Fibroblast of lung (primary cell): ENCODE measurements at regions not wholly inside any gene's neighbourhood (a gene's known extent, or its start where the extent isn't known, plus 50 kb on each side); places are given as distances from the start of the nearest gene placed in this dataset.

ENCODE experiments used
- DNase-seq, 2 donors: peaks; one replicate each; pipeline versions ENCODE4 v3.0.0 to v3.0.0-alpha.2; 2010; ENCODE audit warnings: low read depth in 2 of 2
- H2AFZ ChIP-seq: 2 replicates; pipeline ENCODE4 v1.5.1; 2012; ENCODE audit warnings: low read length, control low read depth, inconsistent platforms
- H3K27ac ChIP-seq: 2 replicates; pipeline ENCODE4 v1.5.1; 2011; ENCODE audit warnings: low read length, control low read depth; ENCODE audit not compliant: insufficient read depth
- H3K27me3 ChIP-seq: 2 replicates; pipeline ENCODE4 v1.5.1; 2011; ENCODE audit warnings: mild to moderate bottlenecking, low read length; ENCODE audit not compliant: control insufficient read depth, insufficient read depth
- H3K36me3 ChIP-seq: 2 replicates; pipeline ENCODE4 v1.5.1; 2011; ENCODE audit warnings: low read length; ENCODE audit not compliant: control insufficient read depth, insufficient read depth
- H3K4me1 ChIP-seq: 2 replicates; pipeline ENCODE4 v1.5.1; 2011; ENCODE audit warnings: low read length; ENCODE audit not compliant: control insufficient read depth, insufficient read depth; ENCODE audit errors: extremely low read depth
- H3K4me2 ChIP-seq: 2 replicates; pipeline ENCODE4 v1.5.1; 2011; ENCODE audit warnings: low read length, control low read depth; ENCODE audit not compliant: insufficient read depth; ENCODE audit errors: extremely low read depth
- H3K4me3 ChIP-seq, 4 experiments: fragments of 200-600 bp in 1 of 4; sonication (generic) in 1 of 4; replicated peaks in 1 of 4; 2 replicates each; pipeline ENCODE4 v1.5.1; 2011 to 2016; ENCODE audit warnings: low read length in 4 of 4, low read depth in 3 of 4, mild to moderate bottlenecking in 3 of 4, control low read depth in 2 of 4, inconsistent platforms in 1 of 4, mixed read lengths in 1 of 4; ENCODE audit not compliant: insufficient read depth in 1 of 4; ENCODE audit errors: control extremely low read depth in 1 of 4
- H3K79me2 ChIP-seq: 2 replicates; pipeline ENCODE4 v1.5.1; 2012; ENCODE audit warnings: mild to moderate bottlenecking, low read length, inconsistent platforms; ENCODE audit not compliant: control insufficient read depth, insufficient read depth
- H3K9ac ChIP-seq: 2 replicates; pipeline ENCODE4 v1.5.1; 2011; ENCODE audit warnings: mild to moderate bottlenecking, low read length, control low read depth; ENCODE audit not compliant: insufficient read depth
- H3K9me3 ChIP-seq: 2 replicates; pipeline ENCODE4 v1.5.1; 2012; ENCODE audit warnings: low read depth, low read length; ENCODE audit not compliant: control insufficient read depth, insufficient read depth
- H4K20me1 ChIP-seq: 2 replicates; pipeline ENCODE4 v1.5.1; 2011; ENCODE audit warnings: low read length; ENCODE audit not compliant: control insufficient read depth, insufficient read depth; ENCODE audit errors: extremely low read depth
- CTCF ChIP-seq, 2 donors: IDR thresholded peaks in 1 of 2; conservative IDR thresholded peaks in 1 of 2; 1 replicate in 1 of 2; 2 replicates in 1 of 2; pipeline ENCODE4 v1.5.1; 2011 to 2012; ENCODE audit warnings: low read length in 2 of 2, control low read depth in 1 of 2, inconsistent platforms in 1 of 2, low read depth in 1 of 2, mild to moderate bottlenecking in 1 of 2
- EZH2 ChIP-seq: IDR thresholded peaks from 2 replicates; pipeline ENCODE4 v1.5.1; 2012; ENCODE audit warnings: low read length, control low read depth, mild to moderate bottlenecking; ENCODE audit errors: missing control alignments

- H3K27ac ChIP-seq: no peak overlapping the region
- no peaks in the 10 kb centered on the region for H3K27me3 ChIP-seq
- no peak overlapping the region for H3K9ac ChIP-seq
- no peak overlapping the region for H3K4me3 ChIP-seq
- H3K4me1 ChIP-seq: no peaks in the 10 kb centered on the region
- no peaks in the 10 kb centered on the region for H3K79me2 ChIP-seq
- TF ChIP-seq EZH2 (no peak), CTCF (conservative IDR thresholded peaks at IDR 0.05 in 1 of 2, IDR thresholded peaks at IDR 0.05 in 1 of 2; ENCODE audit: low read depth in 1 of 2, low read length in 2 of 2) (no peak)
- no peak overlapping the region for H3K4me2 ChIP-seq
- no peaks in the 10 kb centered on the region for H3K36me3 ChIP-seq
- H3K9me3 ChIP-seq: no peaks in the 10 kb centered on the region
- no peaks in the 10 kb centered on the region for H4K20me1 ChIP-seq
- DNase-seq: no peak
- no peak overlapping the region for H2AFZ ChIP-seq
These were observed 164.4 kb upstream of the SKOR2 start for GRCh38 chr18:47415881-47416280.

- Histone ChIP-seq H3K79me2 (no peaks in the 10 kb centered on the region), H4K20me1 (no peaks in the 10 kb centered on the region), H3K27ac (no peak overlapping the region), H3K9ac (no peak overlapping the region), H3K36me3 (no peaks in the 10 kb centered on the region), H3K4me1 (no peaks in the 10 kb centered on the region), H2AFZ (no peak overlapping the region), H3K4me2 (no peak overlapping the region), H3K27me3 (no peaks in the 10 kb centered on the region), H3K9me3 (no peaks in the 10 kb centered on the region), H3K4me3 (no peak overlapping the region)
- no peak for DNase-seq
- TF ChIP-seq EZH2 (no peak), CTCF (conservative IDR thresholded peaks at IDR 0.05 in 1 of 2, IDR thresholded peaks at IDR 0.05 in 1 of 2; ENCODE audit: low read depth in 1 of 2, low read length in 2 of 2) (no peak)
These were observed 161.9 kb upstream of the SKOR2 start for GRCh38 chr18:47413327-47413726.

GRCh38 chr18:47412924-47413323 is 161.5 kb upstream of the SKOR2 start:
- H2AFZ ChIP-seq: no peak overlapping the region
- H3K36me3 ChIP-seq: no peaks in the 10 kb centered on the region
- H3K79me2 ChIP-seq: no peaks in the 10 kb centered on the region
- H3K27ac ChIP-seq: no peak overlapping the region
- H3K4me3 ChIP-seq: no peak overlapping the region
- TF ChIP-seq EZH2 (no peak), CTCF (conservative IDR thresholded peaks at IDR 0.05 in 1 of 2, IDR thresholded peaks at IDR 0.05 in 1 of 2; ENCODE audit: low read depth in 1 of 2, low read length in 2 of 2) (no peak)
- DNase-seq: no peak
- no peak overlapping the region for H3K9ac ChIP-seq
- H3K9me3 ChIP-seq: no peaks in the 10 kb centered on the region
- no peaks in the 10 kb centered on the region for H3K4me1 ChIP-seq
- H3K27me3 ChIP-seq: no peaks in the 10 kb centered on the region
- H4K20me1 ChIP-seq: no peaks in the 10 kb centered on the region
- no peak overlapping the region for H3K4me2 ChIP-seq
